ENCODE measurements at regions not wholly inside any gene's neighbourhood (a gene's known extent, or its start where the extent isn't known, plus 50 kb on each side); places are given as distances from the start of the nearest gene placed in this dataset.

DNA sequence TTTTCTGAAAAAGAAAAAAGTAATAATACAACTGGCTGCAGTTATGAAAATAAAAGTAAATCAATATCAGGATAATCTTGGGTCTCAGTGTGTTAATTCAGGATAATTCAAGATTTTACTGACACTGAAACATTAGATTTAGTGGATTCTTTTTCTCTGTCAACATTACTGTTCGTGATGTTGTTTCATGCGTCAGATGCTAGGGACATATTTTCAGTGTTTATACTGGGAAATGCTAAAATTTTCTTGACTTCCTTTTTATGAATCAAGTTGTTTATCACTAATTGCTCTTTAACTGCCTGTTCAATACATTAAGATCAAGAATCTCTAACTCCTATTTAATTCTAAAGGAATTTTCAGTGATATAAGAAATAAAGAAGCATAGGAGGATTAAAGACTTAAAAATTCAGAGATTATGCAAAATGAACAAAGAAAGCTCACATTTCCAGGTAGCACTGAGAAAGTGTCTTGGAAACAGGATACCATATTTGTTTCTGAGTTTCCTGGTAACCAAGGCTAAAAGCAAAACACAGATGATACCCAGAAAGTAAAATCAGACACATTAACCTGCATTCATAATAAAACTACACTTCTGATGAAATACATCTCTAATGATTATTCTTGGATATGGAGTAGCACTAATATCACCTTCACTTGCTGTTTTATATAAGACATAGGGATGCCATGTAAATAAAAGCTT lies 174.0 kb downstream of the ARL4C start:
- H3K9me3 ChIP-seq (ENCODE audit: low read length), result no peaks in the 10 kb centered on the region

DNA sequence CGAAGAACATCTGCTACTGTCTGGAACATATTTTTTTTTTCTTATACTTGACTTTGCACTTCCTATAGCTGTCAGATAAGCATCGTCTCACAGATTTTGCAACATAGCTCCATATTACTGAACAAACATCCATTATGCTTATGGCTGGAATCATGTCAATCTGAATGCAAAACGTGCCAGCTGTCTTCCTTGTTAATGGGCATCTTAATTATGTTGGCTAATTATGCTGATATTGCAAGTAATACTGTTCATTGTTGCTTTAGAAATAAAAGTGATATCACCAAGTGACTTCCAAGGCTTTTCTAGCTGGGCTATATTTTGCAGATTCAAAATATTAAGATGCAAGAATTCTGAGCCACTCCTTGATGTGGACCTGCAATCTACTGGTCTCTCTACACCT lies 176.8 kb downstream of the ARL4C start:
- Histone ChIP-seq H3K9me3 (ENCODE audit: low read length) (no peaks in the 10 kb centered on the region), H3K4me3 (ENCODE audit: low read length) (no peak overlapping the region), H4K20me1 (ENCODE audit: insufficient read depth) (no peaks in the 10 kb centered on the region), H3K9ac (ENCODE audit: low read length) (no peak overlapping the region), H3K4me2 (ENCODE audit: low read length) (no peak overlapping the region), H3K79me2 (replicated peaks; ENCODE audit: insufficient read depth, low read length) (no peaks in the 10 kb centered on the region), H3K27me3 (ENCODE audit: insufficient read depth, low read depth, low read length) (no peaks in the 10 kb centered on the region), H3K9me2 (ENCODE audit: insufficient read depth, low read length) (no peaks in the 10 kb centered on the region), H2AFZ (ENCODE audit: low read depth, low read length) (no peak overlapping the region), H3K36me3 (ENCODE audit: insufficient read depth, low read length) (no peaks in the 10 kb centered on the region), H3F3A (ENCODE audit: insufficient read depth, low read length, poor library complexity, severe bottlenecking) (no peaks in the 10 kb centered on the region), H3K27ac (ENCODE audit: low read length) (no peak overlapping the region)
- TF ChIP-seq RAD21 (conservative IDR thresholded peaks at IDR 0.05) (no peak), EP300 (conservative IDR thresholded peaks at IDR 0.05; ENCODE audit: poor library complexity, severe bottlenecking) (no peak), SMC3 (conservative IDR thresholded peaks at IDR 0.05; ENCODE audit: poor library complexity) (no peak), MXI1 (conservative IDR thresholded peaks at IDR 0.05; ENCODE audit: poor library complexity, severe bottlenecking) (no peak), EZH2 (IDR thresholded peaks at IDR 0.05; ENCODE audit: borderline replicate concordance, insufficient read depth, low read length, poor library complexity, severe bottlenecking) (no peak), POLR2AphosphoS5 (IDR thresholded peaks at IDR 0.05) (no peak), TAF1 (IDR thresholded peaks at IDR 0.05; ENCODE audit: low read depth) (no peak)
- TF ChIP-seq, protein P1, sequence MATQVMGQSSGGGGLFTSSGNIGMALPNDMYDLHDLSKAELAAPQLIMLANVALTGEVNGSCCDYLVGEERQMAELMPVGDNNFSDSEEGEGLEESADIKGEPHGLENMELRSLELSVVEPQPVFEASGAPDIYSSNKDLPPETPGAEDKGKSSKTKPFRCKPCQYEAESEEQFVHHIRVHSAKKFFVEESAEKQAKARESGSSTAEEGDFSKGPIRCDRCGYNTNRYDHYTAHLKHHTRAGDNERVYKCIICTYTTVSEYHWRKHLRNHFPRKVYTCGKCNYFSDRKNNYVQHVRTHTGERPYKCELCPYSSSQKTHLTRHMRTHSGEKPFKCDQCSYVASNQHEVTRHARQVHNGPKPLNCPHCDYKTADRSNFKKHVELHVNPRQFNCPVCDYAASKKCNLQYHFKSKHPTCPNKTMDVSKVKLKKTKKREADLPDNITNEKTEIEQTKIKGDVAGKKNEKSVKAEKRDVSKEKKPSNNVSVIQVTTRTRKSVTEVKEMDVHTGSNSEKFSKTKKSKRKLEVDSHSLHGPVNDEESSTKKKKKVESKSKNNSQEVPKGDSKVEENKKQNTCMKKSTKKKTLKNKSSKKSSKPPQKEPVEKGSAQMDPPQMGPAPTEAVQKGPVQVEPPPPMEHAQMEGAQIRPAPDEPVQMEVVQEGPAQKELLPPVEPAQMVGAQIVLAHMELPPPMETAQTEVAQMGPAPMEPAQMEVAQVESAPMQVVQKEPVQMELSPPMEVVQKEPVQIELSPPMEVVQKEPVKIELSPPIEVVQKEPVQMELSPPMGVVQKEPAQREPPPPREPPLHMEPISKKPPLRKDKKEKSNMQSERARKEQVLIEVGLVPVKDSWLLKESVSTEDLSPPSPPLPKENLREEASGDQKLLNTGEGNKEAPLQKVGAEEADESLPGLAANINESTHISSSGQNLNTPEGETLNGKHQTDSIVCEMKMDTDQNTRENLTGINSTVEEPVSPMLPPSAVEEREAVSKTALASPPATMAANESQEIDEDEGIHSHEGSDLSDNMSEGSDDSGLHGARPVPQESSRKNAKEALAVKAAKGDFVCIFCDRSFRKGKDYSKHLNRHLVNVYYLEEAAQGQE (IDR thresholded peaks at IDR 0.05; ENCODE audit: borderline replicate concordance), result no peak
- TF ChIP-seq, protein P2, sequence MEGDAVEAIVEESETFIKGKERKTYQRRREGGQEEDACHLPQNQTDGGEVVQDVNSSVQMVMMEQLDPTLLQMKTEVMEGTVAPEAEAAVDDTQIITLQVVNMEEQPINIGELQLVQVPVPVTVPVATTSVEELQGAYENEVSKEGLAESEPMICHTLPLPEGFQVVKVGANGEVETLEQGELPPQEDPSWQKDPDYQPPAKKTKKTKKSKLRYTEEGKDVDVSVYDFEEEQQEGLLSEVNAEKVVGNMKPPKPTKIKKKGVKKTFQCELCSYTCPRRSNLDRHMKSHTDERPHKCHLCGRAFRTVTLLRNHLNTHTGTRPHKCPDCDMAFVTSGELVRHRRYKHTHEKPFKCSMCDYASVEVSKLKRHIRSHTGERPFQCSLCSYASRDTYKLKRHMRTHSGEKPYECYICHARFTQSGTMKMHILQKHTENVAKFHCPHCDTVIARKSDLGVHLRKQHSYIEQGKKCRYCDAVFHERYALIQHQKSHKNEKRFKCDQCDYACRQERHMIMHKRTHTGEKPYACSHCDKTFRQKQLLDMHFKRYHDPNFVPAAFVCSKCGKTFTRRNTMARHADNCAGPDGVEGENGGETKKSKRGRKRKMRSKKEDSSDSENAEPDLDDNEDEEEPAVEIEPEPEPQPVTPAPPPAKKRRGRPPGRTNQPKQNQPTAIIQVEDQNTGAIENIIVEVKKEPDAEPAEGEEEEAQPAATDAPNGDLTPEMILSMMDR (IDR thresholded peaks at IDR 0.05; ENCODE audit: poor library complexity, severe bottlenecking), result no peak

More for the DNA sequence above, 174.0 kb downstream of the ARL4C start:
- no peaks in the 10 kb centered on the region for H3F3A ChIP-seq (ENCODE audit: insufficient read depth, low read length, poor library complexity, severe bottlenecking)
- no peaks in the 10 kb centered on the region for H3K27me3 ChIP-seq (ENCODE audit: insufficient read depth, low read depth, low read length)
- H3K79me2 ChIP-seq (replicated peaks; ENCODE audit: insufficient read depth, low read length), result no peaks in the 10 kb centered on the region
- H3K9ac ChIP-seq (ENCODE audit: low read length), result no peak overlapping the region
- H3K4me3 ChIP-seq (ENCODE audit: low read length), result no peak overlapping the region
- no peaks in the 10 kb centered on the region for H4K20me1 ChIP-seq (ENCODE audit: insufficient read depth)
- H3K4me2 ChIP-seq (ENCODE audit: low read length), result no peak overlapping the region
- no peaks in the 10 kb centered on the region for H3K36me3 ChIP-seq (ENCODE audit: insufficient read depth, low read length)
- TF ChIP-seq EP300 (conservative IDR thresholded peaks at IDR 0.05; ENCODE audit: poor library complexity, severe bottlenecking) (no peak), EZH2 (IDR thresholded peaks at IDR 0.05; ENCODE audit: borderline replicate concordance, insufficient read depth, low read length, poor library complexity, severe bottlenecking) (no peak), TAF1 (IDR thresholded peaks at IDR 0.05; ENCODE audit: low read depth) (no peak), POLR2AphosphoS5 (IDR thresholded peaks at IDR 0.05) (no peak), MXI1 (conservative IDR thresholded peaks at IDR 0.05; ENCODE audit: poor library complexity, severe bottlenecking) (no peak), SMC3 (conservative IDR thresholded peaks at IDR 0.05; ENCODE audit: poor library complexity) (no peak), RAD21 (conservative IDR thresholded peaks at IDR 0.05) (no peak)
- TF ChIP-seq, protein P1 (IDR thresholded peaks at IDR 0.05; ENCODE audit: borderline replicate concordance), result no peak
- TF ChIP-seq, protein P2 (IDR thresholded peaks at IDR 0.05; ENCODE audit: poor library complexity, severe bottlenecking), result no peak
- no peak overlapping the region for H2AFZ ChIP-seq (ENCODE audit: low read depth, low read length)
- H3K9me2 ChIP-seq (ENCODE audit: insufficient read depth, low read length), result no peaks in the 10 kb centered on the region
- no peak overlapping the region for H3K27ac ChIP-seq (ENCODE audit: low read length)
